Gastroesophageal sphincter (tissue), 3 donors: ENCODE measurements at regions not wholly inside any gene's neighbourhood (a gene's known extent, or its start where the extent isn't known, plus 50 kb on each side); places are given as distances from the start of the nearest gene placed in this dataset.

Source experiments
- CTCF ChIP-seq, 4 experiments: fragments of 200-600 bp in 2 of 4; fragments of 450-650 bp in 2 of 4; sonication (generic) in 1 of 4; IDR thresholded peaks; one replicate each; pipeline ENCODE4 v1.5.1; 2017 to 2019; ENCODE audit warnings: antibody characterized with exemption in 4 of 4, mild to moderate bottlenecking in 2 of 4, moderate library complexity in 2 of 4
- EP300 ChIP-seq: sonication (generic); formaldehyde crosslinking; IDR thresholded peaks from one replicate; pipeline ENCODE4 v1.6.1; 2017; ENCODE audit warnings: antibody characterized with exemption, mild to moderate bottlenecking
- POLR2AphosphoS5 ChIP-seq: sonication (generic); formaldehyde crosslinking; IDR thresholded peaks from one replicate; pipeline ENCODE4 v1.6.1; 2017; ENCODE audit warnings: antibody characterized with exemption

DNA sequence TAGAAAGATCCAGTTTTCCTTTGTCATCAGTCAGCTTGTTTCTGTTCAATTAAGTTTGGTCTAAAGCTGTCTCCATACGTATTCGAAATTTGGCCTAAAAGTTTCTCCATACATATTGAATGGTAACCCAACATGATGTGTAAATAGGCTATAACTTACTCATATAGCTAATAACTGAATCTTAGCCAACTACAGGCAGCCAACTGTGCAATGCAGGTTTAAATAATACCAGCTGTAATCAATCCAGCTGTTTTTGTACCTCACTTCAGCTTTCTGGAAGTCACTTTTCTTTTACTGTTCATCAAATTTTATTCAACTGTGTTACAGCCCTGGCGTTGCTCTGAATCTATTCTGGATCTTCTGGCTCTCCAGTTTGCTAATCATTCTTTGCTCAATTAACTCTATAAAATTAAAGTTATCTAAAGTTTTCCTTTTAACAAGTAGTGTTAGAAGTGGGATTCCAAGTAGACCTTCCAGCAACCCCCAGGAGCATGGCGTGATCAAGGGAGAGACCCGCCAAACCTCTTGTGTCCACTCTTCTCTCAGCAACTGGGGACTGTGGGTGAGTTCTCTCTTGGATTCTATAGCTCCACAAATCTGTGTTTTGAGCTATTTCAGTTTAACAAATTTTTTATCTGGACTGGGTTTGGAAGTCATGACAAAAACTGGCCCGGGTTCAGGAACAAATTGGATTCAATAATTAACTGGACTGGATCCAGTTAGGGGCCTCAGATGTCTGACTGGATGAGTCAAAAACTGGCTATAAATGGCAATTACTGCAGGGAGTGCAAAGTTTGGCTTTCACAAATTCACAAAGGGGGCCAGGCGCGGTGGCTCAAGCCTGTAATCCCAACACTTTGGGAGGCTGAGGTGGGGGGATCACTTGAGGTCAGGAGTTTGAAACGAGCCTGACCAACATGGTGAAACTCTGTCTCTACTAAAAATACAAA is 329.7 kb upstream of the ST6GAL2 start:
- TF ChIP-seq CTCF (IDR thresholded peaks at IDR 0.05) (no peak), POLR2AphosphoS5 (no peak), EP300 (no peak)
